Caco-2 (cell line): ENCODE measurements at regions not wholly inside any gene's neighbourhood (a gene's known extent, or its start where the extent isn't known, plus 50 kb on each side); places are given as distances from the start of the nearest gene placed in this dataset.

ENCODE experiments used
- BruUV-seq: library from RNA; stranded (reverse); fragments of 400-500 nt; replicated peaks from 2 replicates; lab custom pipeline; 2021; lab: Mats Ljungman, UMichigan
- CTCF ChIA-PET: fragments of 300-600 bp; sonication (Branson Sonifier 250); formaldehyde crosslinking; loops from one replicate; lab custom pipeline; 2022; ENCODE audit warnings: antibody characterized with exemption; lab: Charles Lee
- POLR2A ChIA-PET: fragments of 300-600 bp; sonication (Branson Sonifier 250); formaldehyde crosslinking; loops from one replicate; lab custom pipeline; 2022; ENCODE audit warnings: antibody characterized with exemption; lab: Charles Lee
- DNase-seq, 2 experiments: peaks; one replicate each; pipeline versions ENCODE4 v3.0.0 to v3.0.0-alpha.2; 2020 to 2022
- H3K27me3 ChIP-seq: replicated peaks from 2 replicates; pipeline ENCODE4 v1.6.0; 2011; ENCODE audit warnings: low read length; ENCODE audit not compliant: control insufficient read depth, insufficient read depth
- H3K36me3 ChIP-seq: 2 replicates; pipeline ENCODE4 v1.5.1; 2011; ENCODE audit warnings: low read length; ENCODE audit not compliant: control insufficient read depth, insufficient read depth
- H3K4me1 ChIP-seq: fragments of 250-450 bp; sonication (Bioruptor Pico); 2 replicates; pipeline ENCODE4 v1.5.1; 2020; ENCODE audit warnings: mild to moderate bottlenecking
- H3K4me3 ChIP-seq: 2 replicates; pipeline ENCODE4 v1.5.1; 2011; ENCODE audit warnings: low read depth, mild to moderate bottlenecking, control low read depth, low read length
- H3K9me3 ChIP-seq: fragments of 250-450 bp; sonication (Bioruptor Pico); 2 replicates; pipeline ENCODE4 v1.5.1; 2020; ENCODE audit warnings: mild to moderate bottlenecking, moderate library complexity
- H3K27ac Mint-ChIP-seq: one replicate; pipeline ENCODE4 v1.8.0; 2022; ENCODE audit warnings: mixed read lengths; ENCODE audit not compliant: unreplicated experiment
- H3K27me3 Mint-ChIP-seq: one replicate; pipeline ENCODE4 v1.8.0; 2022; ENCODE audit warnings: mixed read lengths; ENCODE audit not compliant: insufficient read depth, unreplicated experiment
- H3K36me3 Mint-ChIP-seq: one replicate; pipeline ENCODE4 v1.8.0; 2022; ENCODE audit warnings: mild to moderate bottlenecking, mixed read lengths; ENCODE audit not compliant: insufficient read depth, unreplicated experiment
- H3K4me1 Mint-ChIP-seq: one replicate; pipeline ENCODE4 v1.8.0; 2022; ENCODE audit warnings: low read depth, mixed read lengths; ENCODE audit not compliant: unreplicated experiment
- H3K4me3 Mint-ChIP-seq: one replicate; pipeline ENCODE4 v1.8.0; 2022; ENCODE audit warnings: mild to moderate bottlenecking, moderate library complexity, mixed read lengths; ENCODE audit not compliant: unreplicated experiment
- H3K9me3 Mint-ChIP-seq: one replicate; pipeline ENCODE4 v1.8.0; 2022; ENCODE audit warnings: mixed read lengths; ENCODE audit not compliant: unreplicated experiment
- intact Hi-C: fragments of 100-400 bp; cut with micrococcal nuclease; formaldehyde crosslinking; loops from one replicate; pipeline ENCODE4 v1.10.0; 2022; ENCODE audit not compliant: unreplicated experiment
- TF ChIP-seq, protein P1 (sequence below), 2 experiments: fragments of 200-600 bp in 1 of 2; IDR thresholded peaks; 1 replicate in 1 of 2; 2 replicates in 1 of 2; pipeline versions ENCODE4 v1.5.1 to v1.8.0; 2011 to 2022; ENCODE audit warnings: antibody characterized with exemption in 1 of 2, control low read depth in 1 of 2, inconsistent platforms in 1 of 2, low read depth in 1 of 2, low read length in 1 of 2, mild to moderate bottlenecking in 1 of 2, moderate library complexity in 1 of 2; ENCODE audit not compliant: insufficient read depth in 1 of 2, severe bottlenecking in 1 of 2, unreplicated experiment in 1 of 2

DNA sequence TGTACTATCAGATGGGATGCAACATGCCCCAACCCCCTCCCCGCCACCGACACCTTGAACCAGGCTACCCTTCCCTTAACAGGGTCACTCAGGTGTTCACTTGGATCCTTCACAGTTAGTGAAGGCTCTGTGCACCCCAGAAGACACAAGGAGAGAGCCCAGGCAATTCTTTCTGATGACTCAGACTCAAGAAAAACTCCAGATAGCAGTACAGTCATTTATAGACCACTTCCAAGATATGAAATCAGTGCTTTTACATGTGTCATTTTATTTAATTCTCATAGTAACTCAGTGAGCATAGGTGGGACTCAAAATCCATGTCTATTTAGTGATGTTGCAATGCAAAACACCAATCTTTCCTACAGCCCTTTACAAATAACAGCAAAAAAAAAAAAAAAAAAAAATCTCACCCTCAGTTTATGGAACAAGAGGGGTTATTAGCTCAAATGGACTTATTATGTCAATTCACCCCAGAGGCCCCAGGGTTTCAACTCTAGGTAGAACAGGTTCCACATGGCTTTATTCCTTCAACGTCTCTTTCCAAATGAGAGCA lies 71.9 kb downstream of the FOXD1 start:
- Mint-ChIP-seq H3K36me3 (no peaks in the 10 kb centered on the region), H3K4me3 (no peak overlapping the region), H3K27ac (no peak overlapping the region), H3K4me1 (no peaks in the 10 kb centered on the region), H3K27me3 (no peaks in the 10 kb centered on the region), H3K9me3 (no peaks in the 10 kb centered on the region)
- no peak for DNase-seq
- CTCF ChIA-PET, result no interaction called here
- no TSS peak for BruUV-seq
- intact Hi-C loops, result no loop called here
- TF ChIP-seq, protein P1, sequence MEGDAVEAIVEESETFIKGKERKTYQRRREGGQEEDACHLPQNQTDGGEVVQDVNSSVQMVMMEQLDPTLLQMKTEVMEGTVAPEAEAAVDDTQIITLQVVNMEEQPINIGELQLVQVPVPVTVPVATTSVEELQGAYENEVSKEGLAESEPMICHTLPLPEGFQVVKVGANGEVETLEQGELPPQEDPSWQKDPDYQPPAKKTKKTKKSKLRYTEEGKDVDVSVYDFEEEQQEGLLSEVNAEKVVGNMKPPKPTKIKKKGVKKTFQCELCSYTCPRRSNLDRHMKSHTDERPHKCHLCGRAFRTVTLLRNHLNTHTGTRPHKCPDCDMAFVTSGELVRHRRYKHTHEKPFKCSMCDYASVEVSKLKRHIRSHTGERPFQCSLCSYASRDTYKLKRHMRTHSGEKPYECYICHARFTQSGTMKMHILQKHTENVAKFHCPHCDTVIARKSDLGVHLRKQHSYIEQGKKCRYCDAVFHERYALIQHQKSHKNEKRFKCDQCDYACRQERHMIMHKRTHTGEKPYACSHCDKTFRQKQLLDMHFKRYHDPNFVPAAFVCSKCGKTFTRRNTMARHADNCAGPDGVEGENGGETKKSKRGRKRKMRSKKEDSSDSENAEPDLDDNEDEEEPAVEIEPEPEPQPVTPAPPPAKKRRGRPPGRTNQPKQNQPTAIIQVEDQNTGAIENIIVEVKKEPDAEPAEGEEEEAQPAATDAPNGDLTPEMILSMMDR (IDR thresholded peaks at IDR 0.05; ENCODE audit: insufficient read depth in 1 of 2, low read depth in 1 of 2, low read length in 1 of 2, severe bottlenecking in 1 of 2, unreplicated experiment in 1 of 2), result no peak
- no peaks in the 10 kb centered on the region for H3K4me1 ChIP-seq
- no peaks in the 10 kb centered on the region for H3K27me3 ChIP-seq
- 0 out of 2 replicates have a peak, but pooled peaks cover 3% of the 10 kb centered on the region for H3K9me3 ChIP-seq
- no peak overlapping the region for H3K4me3 ChIP-seq
- no peaks in the 10 kb centered on the region for H3K36me3 ChIP-seq
- POLR2A ChIA-PET, result no interaction called here

DNA sequence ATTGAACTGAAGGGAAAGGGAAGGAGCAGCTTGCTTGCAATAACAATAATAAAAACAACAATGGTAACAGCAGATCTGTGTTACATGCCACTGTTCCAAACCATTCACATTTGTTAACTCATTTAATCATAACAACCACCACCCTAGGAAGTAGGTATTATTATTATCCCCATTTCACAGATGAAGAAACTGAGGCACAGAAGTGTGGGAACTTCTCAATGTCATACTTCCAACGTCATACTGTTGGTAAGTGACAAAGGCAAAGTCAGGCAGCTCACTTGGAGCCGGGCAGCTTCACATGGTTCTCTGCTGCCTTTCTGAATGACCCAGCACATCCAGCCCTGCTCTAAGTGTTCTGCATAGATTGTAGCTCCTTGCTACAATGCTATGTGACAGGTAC lies 72.6 kb downstream of the FOXD1 start:
- no peaks in the 10 kb centered on the region for H3K4me1 Mint-ChIP-seq
- no peaks in the 10 kb centered on the region for H3K9me3 Mint-ChIP-seq
- BruUV-seq, result no TSS peak
- no peaks in the 10 kb centered on the region for H3K27me3 ChIP-seq
- DNase-seq, result no peak
- H3K27me3 Mint-ChIP-seq, result no peaks in the 10 kb centered on the region
- no peak overlapping the region for H3K27ac Mint-ChIP-seq
- no peaks in the 10 kb centered on the region for H3K36me3 Mint-ChIP-seq
- POLR2A ChIA-PET, result no interaction called here
- TF ChIP-seq, protein P1 (IDR thresholded peaks at IDR 0.05; ENCODE audit: insufficient read depth in 1 of 2, low read depth in 1 of 2, low read length in 1 of 2, severe bottlenecking in 1 of 2, unreplicated experiment in 1 of 2), result no peak
- H3K36me3 ChIP-seq, result no peaks in the 10 kb centered on the region
- intact Hi-C loops, result no loop called here
- no peak overlapping the region for H3K4me3 Mint-ChIP-seq
- no peak overlapping the region for H3K4me3 ChIP-seq
- CTCF ChIA-PET, result no interaction called here
- no peaks in the 10 kb centered on the region for H3K9me3 ChIP-seq
- no peaks in the 10 kb centered on the region for H3K4me1 ChIP-seq

DNA sequence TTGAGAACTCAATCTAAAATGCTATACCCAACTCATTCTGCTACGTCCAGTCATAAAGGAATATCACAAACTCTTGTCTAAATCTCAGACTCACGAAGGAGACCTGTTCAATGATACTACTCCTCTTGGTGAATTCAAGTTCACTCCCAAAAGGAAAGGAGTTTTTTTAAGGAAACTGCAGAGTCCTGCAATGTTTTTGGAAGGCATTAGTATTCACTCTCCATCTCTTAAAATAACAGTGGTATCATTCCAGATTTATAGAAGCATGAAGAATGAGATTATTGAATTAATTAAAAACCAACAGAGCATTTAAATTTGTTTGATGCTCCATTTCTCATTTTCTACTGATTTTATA lies 73.4 kb downstream of the FOXD1 start:
- TF ChIP-seq, protein P1 (IDR thresholded peaks at IDR 0.05; ENCODE audit: insufficient read depth in 1 of 2, low read depth in 1 of 2, low read length in 1 of 2, severe bottlenecking in 1 of 2, unreplicated experiment in 1 of 2), result no peak
- H3K9me3 Mint-ChIP-seq, result no peaks in the 10 kb centered on the region
- H3K4me1 ChIP-seq, result no peaks in the 10 kb centered on the region

More for the DNA sequence above, 73.4 kb downstream of the FOXD1 start:
- Mint-ChIP-seq H3K27ac (no peak overlapping the region), H3K4me3 (no peak overlapping the region), H3K4me1 (no peaks in the 10 kb centered on the region), H3K27me3 (no peaks in the 10 kb centered on the region), H3K36me3 (no peaks in the 10 kb centered on the region)
- no peaks in the 10 kb centered on the region for H3K36me3 ChIP-seq
- BruUV-seq, result no TSS peak
- intact Hi-C loops, result no loop called here
- ChIA-PET CTCF (no interaction called here), POLR2A (no interaction called here)
- no peaks in the 10 kb centered on the region for H3K27me3 ChIP-seq
- H3K9me3 ChIP-seq, result no peaks in the 10 kb centered on the region
- no peak for DNase-seq
- no peak overlapping the region for H3K4me3 ChIP-seq
